SH-SY5Y (cell line): ENCODE measurements at regions not wholly inside any gene's neighbourhood (a gene's known extent, or its start where the extent isn't known, plus 50 kb on each side); places are given as distances from the start of the nearest gene placed in this dataset.

ENCODE experiments used
- GATA2 ChIP-seq: IDR thresholded peaks from 2 replicates; pipeline ENCODE4 v1.6.1; 2011; ENCODE audit warnings: mild to moderate bottlenecking, low read depth, low read length
- GATA3 ChIP-seq: IDR thresholded peaks from 2 replicates; pipeline ENCODE4 v1.6.1; 2011; ENCODE audit warnings: low read depth, mild to moderate bottlenecking, low read length, moderate library complexity

DNA sequence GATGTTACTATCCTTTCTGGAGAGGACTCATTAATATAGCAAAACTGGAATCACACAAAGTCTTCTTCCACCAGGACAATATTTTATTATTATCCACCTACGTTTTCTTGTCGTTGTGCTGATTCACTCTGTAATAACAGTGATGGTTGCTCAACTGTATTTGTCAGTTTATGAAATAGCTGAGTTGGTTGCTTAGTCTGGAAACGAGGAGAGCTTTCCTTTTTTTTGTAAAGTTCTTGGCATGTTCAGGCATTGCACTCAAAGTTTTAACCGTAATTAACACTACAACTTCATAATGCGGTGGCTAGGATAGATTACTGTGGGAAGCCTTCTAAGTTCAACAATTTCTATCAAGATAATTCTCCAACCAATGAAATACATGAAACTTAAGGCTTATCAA is 131.2 kb downstream of the RAP2B start:
- TF ChIP-seq GATA2 (no peak), GATA3 (no peak)
